ENCODE measurements at regions not wholly inside any gene's neighbourhood (a gene's known extent, or its start where the extent isn't known, plus 50 kb on each side); places are given as distances from the start of the nearest gene placed in this dataset.

- TF ChIP-seq SCMH1 (CRISPR knock-in tag; IDR thresholded peaks at IDR 0.05; ENCODE audit: borderline replicate concordance) (no peak), RFXAP (CRISPR knock-in tag; IDR thresholded peaks at IDR 0.05; ENCODE audit: borderline replicate concordance) (no peak)
Measured at GRCh38 chr2:18907937-18908336, 318.6 kb upstream of the NT5C1B start (continued).

- 24% methylated on average over 2 of the region's 2 CpGs for WGBS (ENCODE audit: low lambda C conversion rate)
- no peaks in the 10 kb centered on the region for H3K36me3 ChIP-seq (replicated peaks in 1 of 2; ENCODE audit: control insufficient read depth in 1 of 2, insufficient read depth in 2 of 2, low read length in 2 of 2)
- 0 out of 2 replicates have a peak, but pooled peaks cover 5% of the 10 kb centered on the region for H3K4me1 ChIP-seq (ENCODE audit: insufficient read depth, low read length)
- ChIA-PET POLR2A (no interaction called here), CTCF (ENCODE audit: low intra/inter-chr PET ratio, low total read pairs) (no interaction called here)
- BruUV-seq (replicated peaks) = no TSS peak
- no peaks in the 10 kb centered on the region for H3K27me3 ChIP-seq (ENCODE audit: control insufficient read depth in 1 of 2, insufficient read depth in 2 of 2, low read length in 2 of 2)
- in situ Hi-C loops (cut with HindIII; ENCODE audit: extremely low pct_ligation_motif_present, low pct_unique_long_range_greater_than_20kb) (no loop called here), intact Hi-C loops (cut with micrococcal nuclease; ENCODE audit: unreplicated experiment) (no loop called here)
- H3K9ac ChIP-seq (ENCODE audit: insufficient read depth, low read depth, low read length) = no peak overlapping the region
- FAIRE-seq (no peak), ATAC-seq (no peak), DNase-seq (ENCODE audit: low spot score) (no peak)
- H3K4me2 ChIP-seq (ENCODE audit: low read depth, low read length) = no peak overlapping the region
- no peaks in the 10 kb centered on the region for H4K20me1 ChIP-seq (ENCODE audit: insufficient read depth, low read length)
- no peak overlapping the region for H3K4me3 ChIP-seq (replicated peaks in 1 of 3; ENCODE audit: insufficient read depth in 1 of 3, low read depth in 2 of 3, low read length in 3 of 3)
- no peaks in the 10 kb centered on the region for H3K9me3 ChIP-seq (ENCODE audit: low read length)
- no peak overlapping the region for H2AFZ ChIP-seq (ENCODE audit: low read length)
- no peak overlapping the region for H3K27ac ChIP-seq (ENCODE audit: extremely low read length, insufficient read depth, low read length)
- no peaks in the 10 kb centered on the region for H3K79me2 ChIP-seq (ENCODE audit: insufficient read depth, low read length)
- TF ChIP-seq ARNTL (CRISPR knock-in tag; IDR thresholded peaks at IDR 0.05) (no peak), IKZF1 (IDR thresholded peaks at IDR 0.05) (no peak), ZNF468 (CRISPR knock-in tag; IDR thresholded peaks at IDR 0.05) (no peak), ZNF557 (CRISPR knock-in tag; IDR thresholded peaks at IDR 0.05) (no peak), HMGA1 (CRISPR knock-in tag; conservative IDR thresholded peaks at IDR 0.05) (no peak), ATRX (CRISPR knock-in tag; IDR thresholded peaks at IDR 0.05; ENCODE audit: borderline replicate concordance) (no peak), ATF6 (CRISPR knock-in tag; conservative IDR thresholded peaks at IDR 0.05) (no peak), KLF16 (CRISPR knock-in tag; IDR thresholded peaks at IDR 0.05) (no peak), RBFOX2 (IDR thresholded peaks at IDR 0.05; ENCODE audit: low read depth, low read length) (no peak), THYN1 (CRISPR knock-in tag; IDR thresholded peaks at IDR 0.05; ENCODE audit: borderline replicate concordance, low read depth) (no peak), ARID5B (CRISPR knock-in tag; IDR thresholded peaks at IDR 0.05) (no peak), HNF4A (CRISPR knock-in tag; IDR thresholded peaks at IDR 0.05) (no peak), ZNF337 (CRISPR knock-in tag; IDR thresholded peaks at IDR 0.05; ENCODE audit: borderline replicate concordance, low read depth) (no peak)
- TF ChIP-seq, protein P1, sequence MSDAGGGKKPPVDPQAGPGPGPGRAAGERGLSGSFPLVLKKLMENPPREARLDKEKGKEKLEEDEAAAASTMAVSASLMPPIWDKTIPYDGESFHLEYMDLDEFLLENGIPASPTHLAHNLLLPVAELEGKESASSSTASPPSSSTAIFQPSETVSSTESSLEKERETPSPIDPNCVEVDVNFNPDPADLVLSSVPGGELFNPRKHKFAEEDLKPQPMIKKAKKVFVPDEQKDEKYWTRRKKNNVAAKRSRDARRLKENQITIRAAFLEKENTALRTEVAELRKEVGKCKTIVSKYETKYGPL (CRISPR knock-in tag; IDR thresholded peaks at IDR 0.05) = no peak
- TF ChIP-seq, protein P2, sequence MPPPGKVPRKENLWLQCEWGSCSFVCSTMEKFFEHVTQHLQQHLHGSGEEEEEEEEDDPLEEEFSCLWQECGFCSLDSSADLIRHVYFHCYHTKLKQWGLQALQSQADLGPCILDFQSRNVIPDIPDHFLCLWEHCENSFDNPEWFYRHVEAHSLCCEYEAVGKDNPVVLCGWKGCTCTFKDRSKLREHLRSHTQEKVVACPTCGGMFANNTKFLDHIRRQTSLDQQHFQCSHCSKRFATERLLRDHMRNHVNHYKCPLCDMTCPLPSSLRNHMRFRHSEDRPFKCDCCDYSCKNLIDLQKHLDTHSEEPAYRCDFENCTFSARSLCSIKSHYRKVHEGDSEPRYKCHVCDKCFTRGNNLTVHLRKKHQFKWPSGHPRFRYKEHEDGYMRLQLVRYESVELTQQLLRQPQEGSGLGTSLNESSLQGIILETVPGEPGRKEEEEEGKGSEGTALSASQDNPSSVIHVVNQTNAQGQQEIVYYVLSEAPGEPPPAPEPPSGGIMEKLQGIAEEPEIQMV (CRISPR knock-in tag; IDR thresholded peaks at IDR 0.05; ENCODE audit: low read depth) = no peak
Measured at GRCh38 chr2:18907508-18907907, 318.1 kb upstream of the NT5C1B start.
